ENCODE measurements at regions not wholly inside any gene's neighbourhood (a gene's known extent, or its start where the extent isn't known, plus 50 kb on each side); places are given as distances from the start of the nearest gene placed in this dataset.
A peak's percentile ranks its signal among the peaks of the same experiment; 100 is the strongest.
"Not testable (repeated sequence)": the region's sequence is repeated elsewhere in the genome, so short reads cannot be mapped to it uniquely, and the experiment has no call there.

- Mint-ChIP-seq H3K9me3 (peaks cover 30% of the 10 kb centered on the region), H3K4me1 (no peaks in the 10 kb centered on the region), H3K36me3 (ENCODE audit: low read depth) (no peaks in the 10 kb centered on the region), H3K4me3 (no peak overlapping the region), H3K27me3 (ENCODE audit: low read depth, poor library complexity) (no peaks in the 10 kb centered on the region), H3K27ac (no peak overlapping the region)
- no peak for TF ChIP-seq CTCF (IDR thresholded peaks at IDR 0.05)
- peak; percentile 3 for DNase-seq
These were observed 451.7 kb upstream of the PITX2 start for GRCh38 chr4:111074523-111075114.

GRCh38 chr4:111076299-111076698 is 453.4 kb upstream of the PITX2 start:
- not testable (repeated sequence) for DNase-seq; H3K4me3 Mint-ChIP-seq; H3K36me3 Mint-ChIP-seq (ENCODE audit: low read depth); H3K27ac Mint-ChIP-seq; H3K27me3 Mint-ChIP-seq (ENCODE audit: low read depth, poor library complexity); H3K4me1 Mint-ChIP-seq
- H3K9me3 Mint-ChIP-seq, result peaks cover 30% of the 10 kb centered on the region

- H3K27me3 Mint-ChIP-seq (ENCODE audit: low read depth, poor library complexity), result no peaks in the 10 kb centered on the region
- H3K4me3 Mint-ChIP-seq, result no peak overlapping the region
- H3K27ac Mint-ChIP-seq, result no peak overlapping the region
- TF ChIP-seq CTCF (IDR thresholded peaks at IDR 0.05), result no peak
- no peaks in the 10 kb centered on the region for H3K36me3 Mint-ChIP-seq (ENCODE audit: low read depth)
- H3K9me3 Mint-ChIP-seq, result no peaks in the 10 kb centered on the region
- no peak for DNase-seq
- H3K4me1 Mint-ChIP-seq, result no peaks in the 10 kb centered on the region
These were observed 485.3 kb upstream of the PITX2 start for GRCh38 chr4:111108153-111108552.

GRCh38 chr4:111113591-111113990 is 490.7 kb upstream of the PITX2 start:
- no peaks in the 10 kb centered on the region for H3K4me1 Mint-ChIP-seq
- no peak overlapping the region for H3K27ac Mint-ChIP-seq
- no peaks in the 10 kb centered on the region for H3K9me3 Mint-ChIP-seq
- no peaks in the 10 kb centered on the region for H3K36me3 Mint-ChIP-seq (ENCODE audit: low read depth)
- no peak for DNase-seq
- no peak overlapping the region for H3K4me3 Mint-ChIP-seq
- H3K27me3 Mint-ChIP-seq (ENCODE audit: low read depth, poor library complexity), result no peaks in the 10 kb centered on the region
- TF ChIP-seq CTCF (IDR thresholded peaks at IDR 0.05), result no peak

- DNase-seq, result no peak
- H3K9me3 Mint-ChIP-seq, result no peaks in the 10 kb centered on the region
- H3K4me3 Mint-ChIP-seq, result no peak overlapping the region
- H3K27ac Mint-ChIP-seq, result no peak overlapping the region
- no peaks in the 10 kb centered on the region for H3K4me1 Mint-ChIP-seq
- no peak for TF ChIP-seq CTCF (IDR thresholded peaks at IDR 0.05)
- no peaks in the 10 kb centered on the region for H3K36me3 Mint-ChIP-seq (ENCODE audit: low read depth)
- peaks cover 3% of the 10 kb centered on the region for H3K27me3 Mint-ChIP-seq (ENCODE audit: low read depth, poor library complexity)
These were observed 493.0 kb upstream of the PITX2 start for GRCh38 chr4:111115881-111116280.

- H3K4me3 Mint-ChIP-seq, result no peak overlapping the region
- DNase-seq, result no peak
- no peak for TF ChIP-seq CTCF (IDR thresholded peaks at IDR 0.05)
- no peak overlapping the region for H3K27ac Mint-ChIP-seq
- H3K36me3 Mint-ChIP-seq (ENCODE audit: low read depth), result no peaks in the 10 kb centered on the region
- no peaks in the 10 kb centered on the region for H3K4me1 Mint-ChIP-seq
- H3K9me3 Mint-ChIP-seq, result no peaks in the 10 kb centered on the region
- peaks cover 3% of the 10 kb centered on the region for H3K27me3 Mint-ChIP-seq (ENCODE audit: low read depth, poor library complexity)
These were observed 497.3 kb upstream of the PITX2 start for GRCh38 chr4:111120191-111120590.

Measured in nephron progenitor cell (in vitro differentiated cells).